GM19372 (cell line): ENCODE measurements at regions not wholly inside any gene's neighbourhood (a gene's known extent, or its start where the extent isn't known, plus 50 kb on each side); places are given as distances from the start of the nearest gene placed in this dataset.
"Not testable (repeated sequence)": the region's sequence is repeated elsewhere in the genome, so short reads cannot be mapped to it uniquely, and the experiment has no call there.

Source experiments
- ATAC-seq: cut with Tn5 transposase; IDR thresholded peaks from one replicate; pipeline ENCODE4 v1.9.1; 2021; ENCODE audit warnings: mild to moderate bottlenecking, low read depth, moderate library complexity; ENCODE audit not compliant: unreplicated experiment

- ATAC-seq = no peak
These were observed 465.0 kb downstream of the AACS start for GRCh38 chr12:125530201-125530600.

- no peak for ATAC-seq
These were observed 465.6 kb downstream of the AACS start for GRCh38 chr12:125530876-125531275.

- no peak for ATAC-seq
These were observed 466.3 kb downstream of the AACS start for GRCh38 chr12:125531574-125531973.

- peak; percentile 71 for ATAC-seq
These were observed 468.3 kb downstream of the AACS start for GRCh38 chr12:125533434-125534029.

GRCh38 chr12:125538401-125539199, 473.4 kb downstream of the AACS start:
- no peak for ATAC-seq

GRCh38 chr12:125540580-125541204, 475.5 kb downstream of the AACS start:
- ATAC-seq = no peak

- no peak for ATAC-seq
These were observed 479.7 kb downstream of the AACS start for GRCh38 chr12:125544960-125545359.

GRCh38 chr12:125549171-125549570, 483.9 kb downstream of the AACS start:
- ATAC-seq = no peak

- ATAC-seq = no peak
These were observed 484.6 kb downstream of the AACS start for GRCh38 chr12:125549836-125550235.

GRCh38 chr12:125552295-125552694, 487.1 kb downstream of the AACS start:
- ATAC-seq = no peak

GRCh38 chr12:125561008-125561407, 495.8 kb downstream of the AACS start:
- ATAC-seq = not testable (repeated sequence)

GRCh38 chr12:125564753-125565152, 499.5 kb downstream of the AACS start:
- no peak for ATAC-seq

- no peak for ATAC-seq
These were observed 502.3 kb downstream of the AACS start for GRCh38 chr12:125567581-125567980.

GRCh38 chr12:125568306-125568705, 503.1 kb downstream of the AACS start:
- ATAC-seq = no peak

GRCh38 chr12:125573271-125573670, 508.0 kb downstream of the AACS start:
- ATAC-seq = no peak

- no peak for ATAC-seq
These were observed 512.1 kb downstream of the AACS start for GRCh38 chr12:125577334-125577733.

- no peak for ATAC-seq
These were observed 514.7 kb downstream of the AACS start for GRCh38 chr12:125579916-125580315.

- no peak for ATAC-seq
These were observed 517.8 kb downstream of the AACS start for GRCh38 chr12:125583071-125583470.

GRCh38 chr12:125586441-125586840, 521.2 kb downstream of the AACS start:
- no peak for ATAC-seq

GRCh38 chr12:125593269-125593668, 528.0 kb downstream of the AACS start:
- no peak for ATAC-seq

- ATAC-seq = no peak
These were observed 539.7 kb downstream of the AACS start for GRCh38 chr12:125604976-125605375.

GRCh38 chr12:125606312-125606711, 541.1 kb downstream of the AACS start:
- no peak for ATAC-seq
